SW480 (cell line): ENCODE measurements at regions not wholly inside any gene's neighbourhood (a gene's known extent, or its start where the extent isn't known, plus 50 kb on each side); places are given as distances from the start of the nearest gene placed in this dataset.

ENCODE experiments used
- DNase-seq: peaks from one replicate; pipeline ENCODE4 v3.0.0-alpha.2; 2016; ENCODE audit warnings: low spot score

GRCh38 chr13:60772726-60773125, 375.7 kb downstream of the TDRD3 start:
- DNase-seq = no peak

GRCh38 chr13:60765700-60766411, 368.8 kb downstream of the TDRD3 start:
- DNase-seq = no peak

GRCh38 chr13:60759499-60759898, 362.5 kb downstream of the TDRD3 start:
- DNase-seq = no peak

- DNase-seq = no peak
Measured at GRCh38 chr13:60758637-60759036, 361.6 kb downstream of the TDRD3 start.

- no peak for DNase-seq
Measured at GRCh38 chr13:60757501-60758215, 360.6 kb downstream of the TDRD3 start.

- no peak for DNase-seq
Measured at GRCh38 chr13:60756306-60756705, 359.3 kb downstream of the TDRD3 start.

- DNase-seq = peak; percentile 6
Measured at GRCh38 chr13:60755380-60756163, 358.6 kb downstream of the TDRD3 start.

- no peak for DNase-seq
Measured at GRCh38 chr13:60754211-60755090, 357.4 kb downstream of the TDRD3 start.

GRCh38 chr13:60753641-60754040, 356.6 kb downstream of the TDRD3 start:
- DNase-seq = no peak

- DNase-seq = no peak
Measured at GRCh38 chr13:60745343-60745742, 348.3 kb downstream of the TDRD3 start.

- DNase-seq = no peak
Measured at GRCh38 chr13:60733933-60734332, 336.9 kb downstream of the TDRD3 start.

- no peak for DNase-seq
Measured at GRCh38 chr13:60727140-60727539, 330.1 kb downstream of the TDRD3 start.

GRCh38 chr13:60721063-60721462, 324.0 kb downstream of the TDRD3 start:
- no peak for DNase-seq

GRCh38 chr13:60720590-60720989, 323.6 kb downstream of the TDRD3 start:
- no peak for DNase-seq

GRCh38 chr13:60716313-60716712, 319.3 kb downstream of the TDRD3 start:
- DNase-seq = no peak

- DNase-seq = no peak
Measured at GRCh38 chr13:60707878-60708277, 310.9 kb downstream of the TDRD3 start.

GRCh38 chr13:60701895-60702294, 304.9 kb downstream of the TDRD3 start:
- no peak for DNase-seq

GRCh38 chr13:60700994-60701393, 304.0 kb downstream of the TDRD3 start:
- no peak for DNase-seq

GRCh38 chr13:60699636-60700035, 302.6 kb downstream of the TDRD3 start:
- DNase-seq = no peak

- DNase-seq = no peak
Measured at GRCh38 chr13:60696602-60697001, 299.6 kb downstream of the TDRD3 start.

- DNase-seq = no peak
Measured at GRCh38 chr13:60691268-60691667, 294.2 kb downstream of the TDRD3 start.

- no peak for DNase-seq
Measured at GRCh38 chr13:60690604-60691003, 293.6 kb downstream of the TDRD3 start.
